ENCODE measurements at regions not wholly inside any gene's neighbourhood (a gene's known extent, or its start where the extent isn't known, plus 50 kb on each side); places are given as distances from the start of the nearest gene placed in this dataset.

GRCh38 chr7:156062286-156062685 is 250.0 kb upstream of the SHH start:
- no peaks in the 10 kb centered on the region; the same call in 1 of the 2 replicates for H3K27me3 ChIP-seq (ENCODE audit: low read length)
- no peaks in the 10 kb centered on the region for H3F3A ChIP-seq (ENCODE audit: insufficient read depth)
- no peaks in the 10 kb centered on the region for H3K9me2 ChIP-seq (replicated peaks; ENCODE audit: insufficient read depth, low read length)
- H2AFZ ChIP-seq (ENCODE audit: low read depth, low read length, severe bottlenecking) = no peak overlapping the region
- no peaks in the 10 kb centered on the region for H4K20me1 ChIP-seq (ENCODE audit: low read depth, low read length)
- H3K9ac ChIP-seq (ENCODE audit: low read length) = no peak overlapping the region
- H3K4me2 ChIP-seq (ENCODE audit: low read depth, low read length, poor library complexity, severe bottlenecking) = no peak overlapping the region
- no peaks in the 10 kb centered on the region for H3K36me3 ChIP-seq (ENCODE audit: low read length)
- no peaks in the 10 kb centered on the region for H3K9me3 ChIP-seq (ENCODE audit: insufficient read depth, low read length)
- no peaks in the 10 kb centered on the region for H3K79me2 ChIP-seq (ENCODE audit: insufficient read depth, low read length)
- no peak overlapping the region for H3K4me3 ChIP-seq (ENCODE audit: insufficient read depth, low read length, poor library complexity, severe bottlenecking)
- H3K27ac ChIP-seq (ENCODE audit: low read depth, low read length) = no peak overlapping the region
- TF ChIP-seq EZH2phosphoT487 (conservative IDR thresholded peaks at IDR 0.05; ENCODE audit: low read length) (no peak), CTCF (IDR thresholded peaks at IDR 0.05; ENCODE audit: insufficient read depth, low read length, poor library complexity, severe bottlenecking) (no peak)

- no peak overlapping the region for H2AFZ ChIP-seq (ENCODE audit: low read depth, low read length, severe bottlenecking)
- TF ChIP-seq EZH2phosphoT487 (conservative IDR thresholded peaks at IDR 0.05; ENCODE audit: low read length) (no peak), CTCF (IDR thresholded peaks at IDR 0.05; ENCODE audit: insufficient read depth, low read length, poor library complexity, severe bottlenecking) (no peak)
- H4K20me1 ChIP-seq (ENCODE audit: low read depth, low read length) = no peaks in the 10 kb centered on the region
- H3K27ac ChIP-seq (ENCODE audit: low read depth, low read length) = no peak overlapping the region
- no peak overlapping the region for H3K9ac ChIP-seq (ENCODE audit: low read length)
- H3K9me2 ChIP-seq (replicated peaks; ENCODE audit: insufficient read depth, low read length) = no peaks in the 10 kb centered on the region
- H3K4me3 ChIP-seq (ENCODE audit: insufficient read depth, low read length, poor library complexity, severe bottlenecking) = no peak overlapping the region
- H3K79me2 ChIP-seq (ENCODE audit: insufficient read depth, low read length) = no peaks in the 10 kb centered on the region
- no peak overlapping the region for H3K4me2 ChIP-seq (ENCODE audit: low read depth, low read length, poor library complexity, severe bottlenecking)
- H3K27me3 ChIP-seq (ENCODE audit: low read length) = no peaks in the 10 kb centered on the region; the same call in 1 of the 2 replicates
- no peaks in the 10 kb centered on the region for H3F3A ChIP-seq (ENCODE audit: insufficient read depth)
- H3K36me3 ChIP-seq (ENCODE audit: low read length) = no peaks in the 10 kb centered on the region
- no peaks in the 10 kb centered on the region for H3K9me3 ChIP-seq (ENCODE audit: insufficient read depth, low read length)
These were observed 249.5 kb upstream of the SHH start for GRCh38 chr7:156061689-156062255.

- Histone ChIP-seq H3K9ac (ENCODE audit: low read length) (no peak overlapping the region), H3K27ac (ENCODE audit: low read depth, low read length) (no peak overlapping the region), H3F3A (ENCODE audit: insufficient read depth) (no peaks in the 10 kb centered on the region), H3K27me3 (ENCODE audit: low read length) (no peaks in the 10 kb centered on the region; the same call in 1 of the 2 replicates), H3K36me3 (ENCODE audit: low read length) (no peaks in the 10 kb centered on the region), H3K4me2 (ENCODE audit: low read depth, low read length, poor library complexity, severe bottlenecking) (no peak overlapping the region), H2AFZ (ENCODE audit: low read depth, low read length, severe bottlenecking) (no peak overlapping the region), H3K79me2 (ENCODE audit: insufficient read depth, low read length) (no peaks in the 10 kb centered on the region), H3K9me2 (replicated peaks; ENCODE audit: insufficient read depth, low read length) (no peaks in the 10 kb centered on the region), H3K9me3 (ENCODE audit: insufficient read depth, low read length) (no peaks in the 10 kb centered on the region), H3K4me3 (ENCODE audit: insufficient read depth, low read length, poor library complexity, severe bottlenecking) (no peak overlapping the region), H4K20me1 (ENCODE audit: low read depth, low read length) (no peaks in the 10 kb centered on the region)
- TF ChIP-seq EZH2phosphoT487 (conservative IDR thresholded peaks at IDR 0.05; ENCODE audit: low read length) (no peak), CTCF (IDR thresholded peaks at IDR 0.05; ENCODE audit: insufficient read depth, low read length, poor library complexity, severe bottlenecking) (no peak)
These were observed 248.7 kb upstream of the SHH start for GRCh38 chr7:156060925-156061324.
